HG03045 (cell line): ENCODE measurements at regions not wholly inside any gene's neighbourhood (a gene's known extent, or its start where the extent isn't known, plus 50 kb on each side); places are given as distances from the start of the nearest gene placed in this dataset.

Experiments
- ATAC-seq: cut with Tn5 transposase; IDR thresholded peaks from one replicate; pipeline ENCODE4 v1.9.1; 2021; ENCODE audit warnings: mild to moderate bottlenecking, moderate library complexity; ENCODE audit not compliant: unreplicated experiment

DNA sequence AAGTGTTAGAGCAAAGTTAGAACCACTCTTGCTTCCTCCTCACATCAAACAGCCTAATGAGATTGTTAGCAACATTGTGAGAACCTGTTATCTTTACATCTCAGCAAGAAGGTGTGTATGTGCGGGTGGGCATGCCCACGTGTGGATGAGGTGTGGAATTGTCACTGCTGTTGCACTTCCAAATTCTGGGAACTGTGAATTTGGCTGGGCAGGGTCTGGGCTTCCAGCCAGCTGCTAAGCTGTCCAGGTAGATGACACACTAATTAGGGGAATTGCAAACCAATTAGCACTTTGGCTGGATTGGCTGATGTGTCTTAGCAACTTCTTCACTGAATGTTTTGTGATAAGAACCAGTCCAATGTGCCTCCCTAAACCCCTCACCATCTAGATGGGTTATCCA lies 848.2 kb downstream of the DHX35 start:
- no peak for ATAC-seq

DNA sequence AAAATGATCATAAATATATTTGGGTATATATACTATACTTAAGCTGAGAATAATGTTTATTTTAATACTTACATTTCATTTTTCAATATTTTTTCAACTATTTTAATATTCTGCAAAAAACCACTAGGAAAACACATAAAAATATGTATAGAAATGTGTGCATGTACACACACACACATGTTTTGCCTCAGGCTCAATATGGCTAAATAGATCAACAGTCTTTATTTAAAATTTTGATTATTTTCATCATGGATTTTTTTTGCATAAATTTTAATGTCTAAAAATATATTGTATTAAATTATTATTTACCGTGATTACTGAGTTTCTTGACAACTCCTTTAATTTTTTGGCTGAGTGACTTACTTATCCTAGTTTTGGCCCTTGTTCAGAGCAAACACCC lies 846.5 kb downstream of the DHX35 start:
- ATAC-seq = no peak

DNA sequence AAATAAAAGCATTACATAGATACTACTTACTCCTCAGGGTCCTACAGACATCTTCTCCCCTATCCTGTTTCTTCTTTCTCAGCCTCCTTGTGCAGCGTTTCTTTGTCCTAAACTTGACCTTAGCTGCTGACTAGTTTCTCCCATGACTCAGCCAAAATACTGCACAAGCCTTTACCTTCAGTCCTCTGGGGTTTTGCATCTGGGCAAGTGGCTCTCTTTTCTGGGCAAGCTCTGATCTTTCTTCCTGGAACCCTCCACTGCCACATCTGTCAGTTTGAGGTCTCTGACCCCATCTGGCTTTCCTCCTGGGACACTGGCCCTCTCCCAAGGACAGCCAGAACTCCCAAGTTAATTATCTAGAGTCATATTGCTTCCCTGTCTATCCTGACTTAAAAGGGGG lies 838.4 kb downstream of the DHX35 start:
- ATAC-seq = peak; percentile 61

DNA sequence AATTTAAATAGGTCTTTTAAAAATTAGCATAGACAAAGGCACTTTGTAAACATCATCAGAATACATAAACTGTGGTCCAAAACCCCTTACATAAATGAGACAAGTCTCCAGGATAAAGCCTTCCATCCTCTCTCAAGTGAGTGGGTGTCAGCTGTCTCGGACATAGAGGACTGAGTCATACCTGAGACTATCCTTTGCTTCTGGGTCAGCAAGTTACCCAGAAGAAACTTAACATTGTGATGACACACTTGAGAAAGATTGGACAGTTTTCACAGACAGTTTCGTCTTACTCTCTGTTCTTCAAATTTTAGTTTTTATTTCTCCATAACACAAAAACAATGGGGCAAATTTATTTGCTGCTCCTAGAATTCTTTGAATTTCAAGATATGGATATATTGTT lies 838.0 kb downstream of the DHX35 start:
- peak; percentile 78 for ATAC-seq

DNA sequence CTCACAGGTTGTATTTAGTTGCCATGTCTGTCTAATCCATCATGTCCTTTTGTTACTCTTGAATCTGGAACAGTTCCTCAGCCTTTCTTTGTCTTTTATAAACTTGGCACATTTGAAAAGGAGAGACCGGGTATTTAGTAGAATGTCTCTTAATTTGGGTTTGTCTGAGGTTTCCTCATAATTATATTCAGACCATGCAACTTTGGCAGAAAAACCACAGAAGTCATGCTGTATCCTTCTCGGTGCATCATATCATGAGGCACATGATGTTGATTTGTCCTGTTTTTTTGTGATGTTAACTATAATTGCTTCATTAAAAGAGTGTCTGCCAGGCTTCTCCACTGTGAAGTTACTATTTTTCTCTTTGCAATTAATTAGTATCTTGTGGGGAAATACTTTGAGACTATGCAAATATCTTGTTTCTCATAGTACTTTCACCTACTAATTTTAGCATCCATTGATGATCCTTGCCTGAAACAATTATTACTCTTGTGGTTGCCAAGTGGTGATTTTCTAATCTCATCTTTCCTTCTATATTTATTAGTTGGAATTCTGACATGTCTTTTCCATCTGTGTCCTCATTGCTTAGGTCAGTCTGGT lies 837.3 kb downstream of the DHX35 start:
- no peak for ATAC-seq

DNA sequence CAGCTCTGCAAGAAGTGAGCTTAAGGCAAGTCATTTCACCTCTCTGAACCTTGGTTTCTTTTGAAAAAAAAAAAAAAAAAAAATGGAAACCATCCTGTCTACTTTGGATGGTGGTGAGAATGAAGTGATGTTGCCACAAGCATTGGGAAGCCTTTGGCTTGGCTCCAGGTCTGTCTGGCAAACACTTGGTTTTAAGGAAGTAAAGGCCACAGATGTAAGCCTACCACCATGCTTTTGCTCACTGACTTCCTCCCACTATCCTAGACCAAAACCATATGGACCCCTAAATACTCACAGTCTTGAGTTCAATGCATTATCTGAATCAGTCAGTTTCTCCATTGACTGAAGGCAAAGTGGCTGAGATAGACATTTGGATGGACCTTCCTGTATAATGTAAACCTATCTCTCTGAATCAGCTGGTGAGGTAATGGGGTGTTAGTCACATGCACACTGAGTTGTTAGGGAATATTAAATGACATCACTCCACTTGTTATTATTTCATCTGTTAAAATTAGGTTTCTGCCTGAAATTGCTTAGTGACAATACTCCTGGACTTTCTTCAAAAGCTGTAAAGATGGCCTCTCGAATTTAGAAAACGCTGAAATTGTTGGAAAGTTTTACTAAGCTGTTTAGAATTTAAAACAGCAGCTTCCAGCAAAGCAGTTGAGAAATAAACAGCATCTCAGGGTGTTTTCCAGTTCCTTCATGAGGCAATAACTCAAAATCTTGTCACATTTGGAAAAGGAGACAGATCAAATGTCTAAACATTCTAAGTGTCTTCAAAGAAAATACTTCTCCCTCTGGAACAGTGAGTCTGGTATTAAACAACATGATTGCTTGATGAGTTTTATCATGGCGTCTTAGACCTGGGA lies 833.5 kb downstream of the DHX35 start:
- no peak for ATAC-seq

DNA sequence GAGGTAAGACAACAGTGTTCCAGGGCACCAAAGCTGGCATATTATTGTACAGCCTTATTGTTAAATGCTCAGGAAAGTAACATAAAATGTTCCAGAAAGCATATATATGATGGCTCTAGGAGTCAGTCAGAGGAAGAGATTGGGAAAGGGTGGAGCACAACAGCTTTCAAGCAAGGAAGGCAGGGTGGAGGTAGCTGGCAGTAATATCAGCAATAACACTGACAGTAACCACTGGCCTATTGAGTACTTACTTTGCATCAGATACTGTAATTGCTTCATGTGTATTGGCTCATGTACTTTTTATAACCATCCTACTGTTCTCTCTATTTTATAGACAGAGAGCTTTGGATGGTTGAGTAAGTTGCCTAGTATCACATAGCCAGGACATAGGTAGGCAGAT lies 830.2 kb downstream of the DHX35 start:
- no peak for ATAC-seq

DNA sequence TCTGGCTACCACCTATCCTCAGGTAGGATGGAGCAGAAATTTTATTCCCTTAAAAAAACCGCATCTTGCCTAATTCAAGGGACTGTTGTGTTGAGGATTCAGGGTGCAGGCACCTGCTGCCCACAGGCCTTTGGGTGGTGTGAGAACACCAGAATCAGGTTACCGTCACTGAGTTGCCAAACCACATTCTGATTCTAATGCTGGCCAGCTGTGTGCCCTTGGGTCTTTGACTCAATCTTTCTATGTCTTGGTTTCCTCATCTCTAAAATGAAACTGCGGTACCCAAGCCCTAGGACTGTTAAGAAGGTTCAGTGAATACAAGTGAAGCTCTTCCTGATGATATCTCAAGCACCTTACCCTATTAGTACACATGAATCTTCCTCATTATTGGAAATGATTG lies 827.3 kb downstream of the DHX35 start:
- ATAC-seq = no peak

DNA sequence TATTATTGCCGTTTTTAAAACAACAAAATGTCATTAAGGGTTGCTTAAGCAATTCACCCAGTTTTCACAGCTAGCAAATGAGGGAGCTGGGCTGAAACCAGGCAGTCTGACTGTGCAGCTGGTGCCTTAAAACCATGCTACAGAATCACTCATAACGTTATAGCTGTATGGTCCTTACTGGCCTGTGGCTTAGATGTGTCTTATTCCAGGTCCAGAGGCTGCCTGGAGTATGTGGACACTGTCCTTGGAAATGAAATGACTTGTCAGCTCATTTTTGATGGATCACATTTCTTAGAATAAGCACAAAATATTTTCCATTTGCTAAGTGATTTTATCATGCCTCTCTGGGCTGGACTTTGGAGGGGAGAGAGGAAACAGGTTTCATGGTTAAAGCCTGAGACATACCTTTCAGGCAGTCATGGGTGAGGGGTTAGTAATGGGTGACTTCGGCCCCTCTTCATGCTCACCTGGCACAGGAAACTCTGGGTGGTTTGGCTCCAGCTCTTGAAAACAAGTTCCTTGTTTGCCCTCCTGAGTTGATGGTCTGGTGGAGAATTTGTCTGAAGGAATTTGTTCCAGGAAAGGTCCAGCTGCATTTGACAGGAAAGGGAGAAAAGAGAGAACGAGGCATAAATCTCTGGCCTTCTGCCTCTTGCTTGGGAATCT lies 823.2 kb downstream of the DHX35 start:
- ATAC-seq = no peak

DNA sequence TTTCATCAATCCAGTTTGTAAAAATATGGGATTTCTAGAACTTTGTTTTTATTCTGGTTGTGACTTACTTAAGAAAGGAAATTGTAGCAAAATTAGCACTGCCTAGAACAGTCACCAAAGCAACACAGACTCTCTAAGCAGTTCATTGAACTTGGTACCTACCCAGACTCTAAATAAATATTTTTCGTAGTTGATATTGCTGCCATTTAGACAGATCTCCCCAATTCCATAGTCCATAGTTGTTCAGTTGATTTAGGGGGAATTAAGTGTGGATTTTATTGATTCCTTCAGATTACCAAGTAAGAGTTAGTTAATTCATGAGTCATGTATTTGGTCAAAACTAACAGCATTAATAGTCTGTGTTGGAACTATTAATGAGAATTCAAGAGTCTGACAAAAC lies 822.5 kb downstream of the DHX35 start:
- no peak for ATAC-seq

DNA sequence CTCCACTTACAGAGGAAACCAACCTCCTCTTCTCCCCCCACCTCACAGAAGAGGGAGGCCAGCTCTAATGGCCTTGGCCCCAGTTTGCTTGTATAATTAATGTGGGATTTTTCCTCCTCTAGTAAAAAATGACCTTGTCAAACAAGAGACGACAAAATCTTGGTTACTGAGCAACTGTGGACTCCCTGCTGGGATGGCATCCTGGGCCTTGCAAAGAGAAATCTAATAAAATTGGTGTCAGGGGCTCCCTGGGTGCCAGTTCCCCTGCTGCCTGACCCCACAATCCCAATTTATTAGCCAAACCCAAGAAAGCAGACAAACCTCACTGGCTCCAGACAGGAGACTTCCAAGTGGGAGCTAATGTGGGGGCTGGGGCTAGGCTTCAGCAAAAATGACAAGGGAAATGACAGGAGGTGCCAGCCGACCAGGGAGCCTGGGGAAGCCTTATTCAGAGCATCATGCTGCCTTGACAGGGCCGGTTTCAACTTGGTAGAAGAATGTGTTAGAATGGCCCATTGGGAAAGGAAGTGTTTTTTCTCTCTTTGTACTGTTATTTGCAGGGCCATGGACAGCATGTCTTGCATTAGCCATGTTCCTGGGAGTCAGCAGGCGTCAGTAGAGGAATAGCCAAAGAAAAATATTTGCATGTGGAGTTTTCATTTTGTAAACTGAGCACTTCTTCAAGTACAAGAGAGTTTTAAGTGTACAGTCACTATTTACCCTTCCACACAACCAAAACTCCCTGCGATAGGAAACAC lies 816.9 kb downstream of the DHX35 start:
- ATAC-seq = no peak

DNA sequence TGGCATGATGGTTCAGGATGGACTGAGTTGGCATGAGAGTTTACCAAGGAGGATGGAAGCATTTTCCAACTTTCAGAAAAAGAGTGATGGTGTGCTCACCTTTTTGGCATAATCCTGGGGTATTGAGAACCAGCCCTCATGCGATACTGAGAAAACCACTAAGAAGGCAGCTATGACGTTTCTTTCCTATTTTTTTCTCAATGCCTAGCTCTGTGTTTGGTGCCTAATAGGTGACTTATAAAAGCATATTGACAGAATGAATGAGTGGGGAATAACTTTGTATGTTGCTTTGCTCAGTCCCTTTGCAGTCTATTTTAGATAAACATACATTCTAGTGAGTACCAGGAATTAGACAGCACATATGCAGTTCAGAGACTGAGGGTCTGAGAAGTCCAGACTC lies 816.3 kb downstream of the DHX35 start:
- no peak for ATAC-seq

DNA sequence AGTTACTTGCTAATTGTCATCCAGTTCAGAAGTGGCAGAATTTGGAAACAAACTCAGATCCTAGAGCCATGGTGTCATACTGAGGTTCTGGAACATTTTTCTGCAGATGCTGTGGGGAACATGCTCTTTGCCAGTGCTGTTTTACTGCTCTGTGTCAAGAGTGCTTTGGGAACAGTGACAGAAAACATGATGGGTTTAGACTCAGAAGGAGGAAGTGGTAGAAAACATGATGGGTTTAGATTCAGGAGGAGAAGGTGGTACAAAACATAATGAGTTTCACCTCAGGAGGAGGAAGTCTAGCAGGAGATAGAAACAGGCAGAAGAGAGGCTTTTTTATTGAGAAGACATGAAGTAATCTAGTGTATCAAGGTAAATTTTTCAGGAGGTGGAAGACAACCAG lies 815.5 kb downstream of the DHX35 start:
- no peak for ATAC-seq

DNA sequence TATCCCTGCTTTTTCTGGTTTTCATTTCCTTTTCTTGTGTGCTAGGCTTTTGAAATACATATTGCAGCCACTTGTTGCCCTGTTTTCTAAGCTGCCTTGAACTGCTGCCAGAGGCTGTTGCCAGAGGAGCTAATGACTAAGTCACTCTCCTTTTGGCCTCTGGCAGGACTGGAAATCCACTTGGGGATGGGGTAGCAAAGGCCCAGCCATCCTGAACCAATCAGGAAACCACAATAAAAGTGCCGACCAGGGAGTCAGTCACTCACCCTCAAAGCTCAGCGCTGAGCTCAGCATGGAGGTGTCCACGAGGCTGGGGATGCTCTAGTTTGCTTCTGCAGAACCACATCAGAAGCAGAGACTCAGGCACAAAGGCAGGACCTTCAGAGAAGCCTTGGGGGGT lies 813.0 kb downstream of the DHX35 start:
- no peak for ATAC-seq

DNA sequence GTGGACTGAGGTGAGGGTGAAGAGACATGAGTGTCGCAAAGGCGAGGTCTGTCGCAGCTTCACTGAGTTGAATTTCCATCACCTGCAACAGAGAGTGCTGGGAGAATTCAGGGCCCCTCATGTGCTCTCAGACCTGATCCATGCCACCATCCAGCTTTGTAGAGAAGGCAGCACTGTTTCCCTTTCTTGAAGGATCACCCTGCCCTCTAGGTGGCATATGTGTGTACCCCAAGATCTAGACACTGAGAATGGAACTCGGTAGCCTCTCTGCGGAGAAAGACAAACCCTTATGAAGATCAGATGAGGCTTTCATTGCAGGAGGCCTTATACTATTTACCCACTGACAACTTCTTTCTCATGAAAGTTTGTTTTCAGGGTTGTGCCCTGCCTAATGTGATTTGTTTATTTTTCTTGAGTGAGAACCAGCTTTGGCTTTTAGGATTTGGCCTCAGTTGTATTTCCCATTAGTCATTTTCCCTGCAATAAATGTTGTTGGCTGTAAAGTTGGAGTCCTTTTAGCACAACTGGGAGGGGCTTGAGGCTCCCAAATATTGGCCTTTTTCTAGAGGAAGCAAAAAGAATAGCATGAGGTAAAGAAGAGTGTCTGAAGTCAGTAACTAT lies 811.3 kb downstream of the DHX35 start:
- no peak for ATAC-seq

DNA sequence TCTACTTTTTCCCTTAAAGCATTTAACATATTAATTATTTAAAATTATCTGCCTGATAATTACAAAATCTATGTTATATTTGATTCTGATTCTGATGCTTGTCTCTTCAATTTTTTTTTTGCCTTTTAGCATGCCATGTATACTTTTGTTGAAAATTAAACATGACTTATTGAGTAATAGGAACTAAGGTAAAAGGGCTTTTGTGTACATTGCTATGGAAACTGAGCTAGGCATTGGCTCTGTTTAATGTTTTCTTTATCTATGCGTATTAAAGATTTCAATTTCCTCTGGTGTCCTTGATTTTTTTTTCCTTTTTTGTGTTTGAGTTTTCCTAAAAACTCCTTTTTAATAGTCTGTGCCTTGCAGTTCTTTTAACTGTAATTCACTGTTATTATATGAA lies 805.2 kb downstream of the DHX35 start:
- no peak for ATAC-seq

DNA sequence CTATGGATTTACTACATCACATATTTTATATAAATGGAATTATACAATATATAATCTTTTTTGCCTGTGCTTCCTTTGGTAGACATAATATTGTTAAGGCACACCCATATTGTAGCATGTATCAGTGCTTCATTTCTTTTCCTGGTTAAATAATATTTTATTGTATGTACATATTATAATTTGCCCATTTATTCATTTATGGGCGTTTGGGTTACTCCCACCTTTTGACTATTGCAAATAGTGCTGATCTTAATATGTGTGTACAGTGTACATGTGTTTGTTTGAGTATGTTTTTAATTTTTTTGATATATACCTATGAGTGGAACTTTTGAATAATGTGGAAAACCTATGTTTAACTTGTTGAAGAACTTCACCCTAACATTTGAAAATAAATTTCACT lies 804.2 kb downstream of the DHX35 start:
- ATAC-seq = no peak

DNA sequence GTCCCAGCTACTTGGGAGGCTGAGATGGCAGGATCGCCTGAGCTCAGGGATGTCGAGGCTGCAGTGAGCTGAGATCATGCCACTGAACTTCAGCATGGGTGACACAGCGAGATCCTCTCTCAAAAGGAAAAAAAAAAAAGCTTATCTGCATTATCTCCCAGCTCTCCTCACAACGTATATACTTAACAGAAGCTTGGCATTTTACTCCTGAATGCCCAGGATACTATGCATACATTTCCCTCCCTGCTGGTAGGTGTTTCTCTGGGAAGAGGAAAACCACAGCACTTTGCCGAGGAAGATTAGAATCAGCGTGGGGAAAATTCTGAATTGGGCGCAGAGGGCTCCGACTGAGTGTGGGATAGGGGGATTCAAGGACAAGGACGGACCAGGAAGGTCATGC lies 800.6 kb downstream of the DHX35 start:
- no peak for ATAC-seq

DNA sequence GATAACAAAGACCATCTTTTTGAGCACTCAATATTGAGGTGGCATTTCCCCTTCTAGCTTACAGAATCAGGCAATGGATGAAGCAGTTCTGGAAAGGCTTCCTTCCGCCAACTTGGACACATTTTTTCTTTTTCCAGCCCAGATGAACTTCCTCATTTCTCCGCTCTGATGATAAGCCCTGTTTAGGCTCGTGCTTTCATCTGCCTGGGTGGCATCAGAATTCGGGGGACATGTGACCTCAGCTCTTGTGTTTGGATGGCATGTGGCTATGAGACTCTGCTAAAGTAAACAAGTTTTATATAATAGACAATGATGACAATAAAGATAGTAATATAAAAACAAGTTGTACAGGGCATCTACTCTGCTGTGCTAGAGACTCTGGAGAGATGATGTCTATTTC lies 796.7 kb downstream of the DHX35 start:
- ATAC-seq = no peak

DNA sequence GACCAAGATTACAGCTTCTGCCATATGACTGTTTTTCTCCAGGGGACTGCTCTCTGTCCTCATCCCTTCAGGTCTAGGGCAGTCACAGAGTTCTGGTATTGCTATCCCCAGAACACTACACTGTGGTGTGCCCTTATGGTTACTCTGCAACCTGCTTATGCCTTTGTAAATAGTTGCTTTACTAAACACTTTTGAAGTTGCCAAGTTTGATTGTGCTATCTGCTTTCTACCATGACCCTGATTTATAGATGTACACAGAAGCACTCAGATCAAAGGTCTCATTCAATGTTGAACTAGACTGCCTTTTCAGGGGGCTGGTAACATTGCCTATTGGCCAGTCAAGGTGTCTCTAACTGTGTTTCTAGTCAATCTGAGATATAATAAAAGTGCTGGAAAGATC lies 794.7 kb downstream of the DHX35 start:
- no peak for ATAC-seq

DNA sequence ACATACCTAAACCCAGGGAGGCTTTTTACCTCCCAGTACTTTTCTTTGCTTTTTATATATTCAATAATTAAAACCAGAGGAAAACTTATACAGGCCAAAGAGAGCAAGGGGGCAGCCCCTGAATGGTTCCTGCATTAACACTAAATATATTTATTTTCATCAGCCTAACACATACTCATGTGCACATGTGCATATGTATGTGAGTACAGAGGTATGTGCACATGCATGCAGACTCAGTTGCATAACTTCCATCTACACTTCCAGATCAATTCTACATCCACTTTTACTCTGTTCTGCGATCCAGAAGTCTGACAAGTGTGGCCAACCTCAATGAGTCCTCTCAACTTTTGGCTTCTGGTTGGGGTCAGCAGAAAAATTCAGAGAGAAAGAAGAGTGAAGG lies 794.2 kb downstream of the DHX35 start:
- no peak for ATAC-seq
